Smooth muscle cell (in vitro differentiated cells): ENCODE measurements at regions not wholly inside any gene's neighbourhood (a gene's known extent, or its start where the extent isn't known, plus 50 kb on each side); places are given as distances from the start of the nearest gene placed in this dataset.

ENCODE experiments used
- DNase-seq: peaks from one replicate; lab custom pipeline; 2025; ENCODE audit not compliant: unreplicated experiment; lab: John Stamatoyannopoulos, UW
- H2AFZ ChIP-seq: fragments of 200-600 bp; sonication (generic); 2 replicates; pipeline ENCODE4 v1.6.0; 2016; ENCODE audit warnings: antibody characterized with exemption, low read depth, mild to moderate bottlenecking
- H3F3A ChIP-seq: fragments of 200-600 bp; sonication (generic); 2 replicates; pipeline ENCODE4 v1.6.0; 2017; ENCODE audit warnings: antibody characterized with exemption, low read depth
- H3K27ac ChIP-seq: fragments of 200-600 bp; sonication (generic); 2 replicates; pipeline ENCODE4 v1.5.1; 2016; ENCODE audit warnings: low read depth, mild to moderate bottlenecking
- H3K27me3 ChIP-seq: fragments of 200-600 bp; sonication (generic); 2 replicates; pipeline ENCODE4 v1.6.1; 2016; ENCODE audit warnings: low read depth, mild to moderate bottlenecking
- H3K36me3 ChIP-seq: fragments of 200-600 bp; sonication (generic); 2 replicates; pipeline ENCODE4 v1.5.1; 2016; ENCODE audit warnings: low read depth
- H3K4me1 ChIP-seq: fragments of 200-600 bp; sonication (generic); 2 replicates; pipeline ENCODE4 v1.5.1; 2016; ENCODE audit warnings: low read depth
- H3K4me2 ChIP-seq: fragments of 200-600 bp; sonication (generic); 2 replicates; pipeline ENCODE4 v1.6.0; 2016; ENCODE audit warnings: mild to moderate bottlenecking
- H3K4me3 ChIP-seq: fragments of 200-600 bp; sonication (generic); 2 replicates; pipeline ENCODE4 v1.5.1; 2016; ENCODE audit warnings: mild to moderate bottlenecking
- H3K79me2 ChIP-seq: fragments of 200-600 bp; sonication (generic); 2 replicates; pipeline ENCODE4 v1.6.0; 2016; ENCODE audit warnings: low read depth, mild to moderate bottlenecking
- H3K9ac ChIP-seq: fragments of 200-600 bp; sonication (generic); 2 replicates; pipeline ENCODE4 v1.6.0; 2016; ENCODE audit warnings: low read depth
- H3K9me3 ChIP-seq: fragments of 200-600 bp; sonication (generic); replicated peaks from 2 replicates; pipeline ENCODE4 v1.5.1; 2016; ENCODE audit warnings: low read depth
- H4K20me1 ChIP-seq: fragments of 200-600 bp; sonication (generic); 2 replicates; pipeline ENCODE4 v1.6.0; 2016; ENCODE audit warnings: low read depth
- CTCF ChIP-seq: fragments of 200-600 bp; sonication (generic); IDR thresholded peaks from 2 replicates; pipeline ENCODE4 v1.5.1; 2017; ENCODE audit warnings: borderline replicate concordance, mild to moderate bottlenecking, antibody characterized with exemption; ENCODE audit not compliant: insufficient read depth, poor library complexity, severe bottlenecking
- WGBS: methylation state at CpG from one replicate; pipeline ENCODE4 v1.1.7; 2016; ENCODE audit warnings: low lambda C conversion rate; 5-methylcytosine and 5-hydroxymethylcytosine counted together

GRCh38 chr16:49017501-49017900 is 264.1 kb downstream of the CBLN1 start:
- Histone ChIP-seq H3K36me3 (no peaks in the 10 kb centered on the region), H3K79me2 (no peaks in the 10 kb centered on the region), H3K9me3 (no peaks in the 10 kb centered on the region), H3K9ac (no peak overlapping the region), H3K4me1 (no peaks in the 10 kb centered on the region), H3K4me3 (no peak overlapping the region), H3F3A (no peaks in the 10 kb centered on the region), H4K20me1 (no peaks in the 10 kb centered on the region), H3K4me2 (no peak overlapping the region), H3K27ac (no peak overlapping the region), H3K27me3 (no peaks in the 10 kb centered on the region), H2AFZ (no peak overlapping the region)
- TF ChIP-seq CTCF, result no peak
- no peak for DNase-seq
- 88% methylated on average over 2 of the region's 2 CpGs for WGBS

- DNase-seq, result no peak
- Histone ChIP-seq H3F3A (no peaks in the 10 kb centered on the region), H2AFZ (no peak overlapping the region), H3K27ac (no peak overlapping the region), H3K4me3 (no peak overlapping the region), H3K27me3 (no peaks in the 10 kb centered on the region), H3K4me2 (no peak overlapping the region), H3K36me3 (no peaks in the 10 kb centered on the region), H4K20me1 (no peaks in the 10 kb centered on the region), H3K9ac (no peak overlapping the region), H3K79me2 (no peaks in the 10 kb centered on the region), H3K4me1 (no peaks in the 10 kb centered on the region), H3K9me3 (no peaks in the 10 kb centered on the region)
- WGBS, result 87% methylated on average over 8 of the region's 8 CpGs
- no peak for TF ChIP-seq CTCF
Measured at GRCh38 chr16:49016461-49016860, 265.2 kb downstream of the CBLN1 start.

GRCh38 chr16:49015225-49015592 is 266.4 kb downstream of the CBLN1 start:
- no peaks in the 10 kb centered on the region for H3K79me2 ChIP-seq
- DNase-seq, result no peak
- no peak overlapping the region for H3K4me2 ChIP-seq
- H2AFZ ChIP-seq, result no peak overlapping the region
- H3K9me3 ChIP-seq, result no peaks in the 10 kb centered on the region
- no peaks in the 10 kb centered on the region for H3F3A ChIP-seq
- 49% methylated on average over 6 of the region's 6 CpGs for WGBS
- no peaks in the 10 kb centered on the region for H3K4me1 ChIP-seq
- H3K27me3 ChIP-seq, result no peaks in the 10 kb centered on the region
- H3K4me3 ChIP-seq, result no peak overlapping the region
- no peak overlapping the region for H3K27ac ChIP-seq
- no peaks in the 10 kb centered on the region for H3K36me3 ChIP-seq
- no peaks in the 10 kb centered on the region for H4K20me1 ChIP-seq
- TF ChIP-seq CTCF, result no peak
- no peak overlapping the region for H3K9ac ChIP-seq

- H3K27ac ChIP-seq, result no peak overlapping the region
- H3K4me1 ChIP-seq, result no peaks in the 10 kb centered on the region
- DNase-seq, result no peak
- H3K9ac ChIP-seq, result no peak overlapping the region
- no peak overlapping the region for H2AFZ ChIP-seq
- no peak for TF ChIP-seq CTCF
- WGBS, result 76% methylated on average over 14 of the region's 15 CpGs
- H3K9me3 ChIP-seq, result no peaks in the 10 kb centered on the region
- H3K36me3 ChIP-seq, result no peaks in the 10 kb centered on the region
- no peaks in the 10 kb centered on the region for H4K20me1 ChIP-seq
- H3K79me2 ChIP-seq, result no peaks in the 10 kb centered on the region
- no peaks in the 10 kb centered on the region for H3F3A ChIP-seq
- no peaks in the 10 kb centered on the region for H3K27me3 ChIP-seq
- H3K4me2 ChIP-seq, result no peak overlapping the region
- H3K4me3 ChIP-seq, result no peak overlapping the region
Measured at GRCh38 chr16:49014277-49015224, 267.1 kb downstream of the CBLN1 start.
